SU-DHL-6 (cell line): ENCODE measurements at regions not wholly inside any gene's neighbourhood (a gene's known extent, or its start where the extent isn't known, plus 50 kb on each side); places are given as distances from the start of the nearest gene placed in this dataset.

ENCODE experiments used
- EZH2phosphoT487 ChIP-seq: fragments of 200-600 bp; sonication (generic), shearing (Covaris generic); conservative IDR thresholded peaks from 2 replicates; pipeline ENCODE4 v1.6.1; 2018; ENCODE audit warnings: mild to moderate bottlenecking, antibody characterized with exemption, low read length, moderate library complexity, mixed read lengths
- TF ChIP-seq, protein P1 (sequence below): fragments of 200-600 bp; sonication (generic); IDR thresholded peaks from one replicate; pipeline ENCODE4 v1.5.1; 2017; ENCODE audit warnings: antibody characterized with exemption, mild to moderate bottlenecking, low read length, moderate library complexity; ENCODE audit not compliant: insufficient read depth, poor library complexity, severe bottlenecking

DNA sequence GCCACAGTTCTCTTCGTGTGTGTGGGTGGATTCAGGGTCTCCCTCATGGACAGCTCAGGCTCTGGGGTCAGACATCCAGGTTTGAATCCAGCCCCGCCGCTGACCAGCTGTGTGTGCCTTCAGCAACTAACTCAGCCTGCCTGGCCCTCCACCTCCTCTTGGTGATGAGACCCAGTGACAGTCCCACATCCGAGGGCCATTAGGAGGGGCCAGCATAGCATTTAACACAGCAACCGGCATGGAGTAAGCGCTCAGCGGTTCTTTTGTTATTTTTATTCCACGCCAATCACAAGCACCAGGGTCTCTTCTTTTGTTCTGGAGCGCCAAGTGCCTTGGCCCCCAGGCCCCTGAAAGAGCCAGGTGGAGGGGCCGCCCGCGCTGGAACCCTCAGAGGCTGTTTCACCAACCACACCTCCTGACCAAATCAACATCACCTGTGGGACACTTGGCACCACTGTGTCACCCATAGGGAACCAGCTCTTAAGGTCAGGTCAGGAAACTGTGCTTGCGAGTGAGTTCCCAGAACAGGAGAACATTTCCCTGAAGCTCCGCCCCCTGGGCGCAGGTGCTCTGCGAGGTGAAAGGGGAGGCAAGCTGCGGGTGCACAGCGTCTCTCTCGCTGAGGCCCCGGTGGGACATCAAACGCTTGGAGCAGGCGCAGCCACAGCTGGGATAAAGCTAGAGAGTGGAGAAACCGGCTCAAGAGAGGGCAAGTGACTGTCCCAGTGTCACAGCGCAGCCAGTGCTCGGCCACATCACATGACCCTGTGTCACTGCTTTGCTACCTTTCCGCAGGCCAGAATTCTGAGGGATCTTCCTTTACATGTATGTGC lies 311.3 kb downstream of the UACA start:
- TF ChIP-seq, protein P1, sequence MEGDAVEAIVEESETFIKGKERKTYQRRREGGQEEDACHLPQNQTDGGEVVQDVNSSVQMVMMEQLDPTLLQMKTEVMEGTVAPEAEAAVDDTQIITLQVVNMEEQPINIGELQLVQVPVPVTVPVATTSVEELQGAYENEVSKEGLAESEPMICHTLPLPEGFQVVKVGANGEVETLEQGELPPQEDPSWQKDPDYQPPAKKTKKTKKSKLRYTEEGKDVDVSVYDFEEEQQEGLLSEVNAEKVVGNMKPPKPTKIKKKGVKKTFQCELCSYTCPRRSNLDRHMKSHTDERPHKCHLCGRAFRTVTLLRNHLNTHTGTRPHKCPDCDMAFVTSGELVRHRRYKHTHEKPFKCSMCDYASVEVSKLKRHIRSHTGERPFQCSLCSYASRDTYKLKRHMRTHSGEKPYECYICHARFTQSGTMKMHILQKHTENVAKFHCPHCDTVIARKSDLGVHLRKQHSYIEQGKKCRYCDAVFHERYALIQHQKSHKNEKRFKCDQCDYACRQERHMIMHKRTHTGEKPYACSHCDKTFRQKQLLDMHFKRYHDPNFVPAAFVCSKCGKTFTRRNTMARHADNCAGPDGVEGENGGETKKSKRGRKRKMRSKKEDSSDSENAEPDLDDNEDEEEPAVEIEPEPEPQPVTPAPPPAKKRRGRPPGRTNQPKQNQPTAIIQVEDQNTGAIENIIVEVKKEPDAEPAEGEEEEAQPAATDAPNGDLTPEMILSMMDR: no peak
- no peak for TF ChIP-seq EZH2phosphoT487
